Upper lobe of left lung (tissue), 6 donors: ENCODE measurements at regions not wholly inside any gene's neighbourhood (a gene's known extent, or its start where the extent isn't known, plus 50 kb on each side); places are given as distances from the start of the nearest gene placed in this dataset.

Source experiments
- ATAC-seq, 2 donors: fragments of 200-7000 bp; cut with Tn5 transposase; one replicate each; pipeline ENCODE4 v1.9.1; 2022; ENCODE audit warnings: mild to moderate bottlenecking in 2 of 2, moderate library complexity in 2 of 2; ENCODE audit not compliant: low FRiP score in 2 of 2
- DNase-seq, 2 donors: peaks; one replicate each; pipeline ENCODE4 v3.0.0-alpha.2; 2019 to 2020
- H3K27ac ChIP-seq, 4 donors: fragments of 200-600 bp; sonication (generic); one replicate each; pipeline ENCODE4 v1.5.1; 2016 to 2019
- H3K27me3 ChIP-seq, 4 donors: fragments of 200-600 bp; sonication (generic); one replicate each; pipeline ENCODE4 v1.5.1; 2017 to 2019
- H3K36me3 ChIP-seq, 4 donors: fragments of 200-600 bp; sonication (generic); one replicate each; pipeline ENCODE4 v1.5.1; 2016 to 2019
- H3K4me1 ChIP-seq, 4 donors: fragments of 200-600 bp; sonication (generic); one replicate each; pipeline ENCODE4 v1.5.1; 2018 to 2019
- H3K4me3 ChIP-seq, 4 donors: fragments of 200-600 bp; sonication (generic); one replicate each; pipeline ENCODE4 v1.5.1; 2017 to 2019; ENCODE audit warnings: mild to moderate bottlenecking in 2 of 4, moderate library complexity in 1 of 4
- H3K9me3 ChIP-seq, 4 donors: fragments of 200-600 bp; sonication (generic); one replicate each; pipeline ENCODE4 v1.5.1; 2018 to 2019
- CTCF ChIP-seq, 6 experiments: fragments of 450-650 bp in 4 of 6; fragments of 200-600 bp in 2 of 6; sonication (generic) in 2 of 6; IDR thresholded peaks; one replicate each; pipeline ENCODE4 v1.5.1; 2016 to 2019; ENCODE audit warnings: antibody characterized with exemption in 6 of 6
- EP300 ChIP-seq, 4 donors: sonication (generic); formaldehyde crosslinking; IDR thresholded peaks; one replicate each; pipeline ENCODE4 v1.5.1; 2017; ENCODE audit warnings: antibody characterized with exemption in 4 of 4, control low read depth in 2 of 4
- POLR2A ChIP-seq, 4 donors: fragments of 450-650 bp; IDR thresholded peaks; one replicate each; pipeline ENCODE4 v1.5.1; 2016 to 2017; ENCODE audit warnings: antibody characterized with exemption in 4 of 4, mild to moderate bottlenecking in 2 of 4
- POLR2AphosphoS5 ChIP-seq, 2 donors: sonication (generic); formaldehyde crosslinking; IDR thresholded peaks; one replicate each; pipeline ENCODE4 v1.5.1; 2017; ENCODE audit warnings: antibody characterized with exemption in 2 of 2
- WGBS, 2 donors: methylation state at CpG; one replicate each; pipeline ENCODE4 v1.1.5; 2017 to 2018; 5-methylcytosine and 5-hydroxymethylcytosine counted together
- donor health status: DM: no; HTN: no; CAD: no; lungs with moderate emphysema.
- donor health status: DM: no; HTN: yes; CAD: no; lungs with severe emphysema.

- DNase-seq, result no peak
- WGBS, 2 donors, result 86 to 87% methylated on average over 4 of the region's 4 CpGs
- no peak for ATAC-seq
- Histone ChIP-seq H3K4me1 (no peaks in the 10 kb centered on the region), H3K9me3 (no peaks in the 10 kb centered on the region), H3K27me3 (no peaks in the 10 kb centered on the region), H3K36me3 (no peaks in the 10 kb centered on the region), H3K4me3 (no peak overlapping the region), H3K27ac (no peak overlapping the region)
- no peak for TF ChIP-seq CTCF (IDR thresholded peaks at IDR 0.05)
- TF ChIP-seq POLR2A (IDR thresholded peaks at IDR 0.05), result no peak
- no peak for TF ChIP-seq EP300 (IDR thresholded peaks at IDR 0.05)
Measured at GRCh38 chr12:30500532-30500931, 195.1 kb downstream of the IPO8 start.

- no peak overlapping the region for H3K4me3 ChIP-seq
- ATAC-seq (no peak), DNase-seq (peak in 1 of 2 donors; percentile 31)
- H3K9me3 ChIP-seq, result no peaks in the 10 kb centered on the region
- TF ChIP-seq POLR2AphosphoS5 (IDR thresholded peaks at IDR 0.05) (no peak), POLR2A (IDR thresholded peaks at IDR 0.05) (no peak), EP300 (IDR thresholded peaks at IDR 0.05) (no peak), CTCF (IDR thresholded peaks at IDR 0.05) (no peak)
- H3K27ac ChIP-seq, result no peak overlapping the region
- no peaks in the 10 kb centered on the region for H3K36me3 ChIP-seq
- H3K4me1 ChIP-seq, result no peaks in the 10 kb centered on the region
- 90 to 93% methylated on average over 14 of the region's 14 CpGs for WGBS, 2 donors
- H3K27me3 ChIP-seq, result no peaks in the 10 kb centered on the region
Measured at GRCh38 chr12:30485230-30485890, 210.3 kb downstream of the IPO8 start.

GRCh38 chr12:30484658-30485057, 211.0 kb downstream of the IPO8 start:
- no peak for ATAC-seq
- TF ChIP-seq CTCF (IDR thresholded peaks at IDR 0.05), result no peak
- no peak for TF ChIP-seq EP300 (IDR thresholded peaks at IDR 0.05)
- no peak for TF ChIP-seq POLR2A (IDR thresholded peaks at IDR 0.05)
- no peak for TF ChIP-seq POLR2AphosphoS5 (IDR thresholded peaks at IDR 0.05)
- WGBS, 2 donors, result 72 to 80% methylated on average over 5 of the region's 5 CpGs

GRCh38 chr12:30482650-30483049, 213.0 kb downstream of the IPO8 start:
- no peak for TF ChIP-seq POLR2A (IDR thresholded peaks at IDR 0.05)
- TF ChIP-seq EP300 (IDR thresholded peaks at IDR 0.05), result no peak
- no peak for TF ChIP-seq CTCF (IDR thresholded peaks at IDR 0.05)
- TF ChIP-seq POLR2AphosphoS5 (IDR thresholded peaks at IDR 0.05), result no peak
- H3K27me3 ChIP-seq, result no peaks in the 10 kb centered on the region
- H3K4me1 ChIP-seq, result no peaks in the 10 kb centered on the region
- H3K27ac ChIP-seq, result no peak overlapping the region
- H3K9me3 ChIP-seq, result no peaks in the 10 kb centered on the region
- H3K36me3 ChIP-seq, result no peaks in the 10 kb centered on the region
- 85 to 97% methylated on average over 1 of the region's 1 CpG for WGBS, 2 donors
- ATAC-seq, result no peak
- H3K4me3 ChIP-seq, result no peak overlapping the region
- no peak for DNase-seq

More at GRCh38 chr12:30484658-30485057, 211.0 kb downstream of the IPO8 start:
- H3K4me1 ChIP-seq, result no peaks in the 10 kb centered on the region
- no peak overlapping the region for H3K4me3 ChIP-seq
- no peak overlapping the region for H3K27ac ChIP-seq
- no peaks in the 10 kb centered on the region for H3K9me3 ChIP-seq
- no peaks in the 10 kb centered on the region for H3K36me3 ChIP-seq
- no peaks in the 10 kb centered on the region for H3K27me3 ChIP-seq
- DNase-seq, result no peak

GRCh38 chr12:30473274-30473673, 222.4 kb downstream of the IPO8 start:
- WGBS, 2 donors, result 45 to 75% methylated on average over 2 of the region's 2 CpGs
- no peak for DNase-seq

More at GRCh38 chr12:30473274-30473673, 222.4 kb downstream of the IPO8 start:
- no peaks in the 10 kb centered on the region for H3K27me3 ChIP-seq
- H3K27ac ChIP-seq, result no peak overlapping the region
- peaks cover 0 to 3% (median 0%) of the 10 kb centered on the region in 4 donors for H3K9me3 ChIP-seq
- H3K4me3 ChIP-seq, result no peak overlapping the region
- H3K4me1 ChIP-seq, result no peaks in the 10 kb centered on the region
- H3K36me3 ChIP-seq, result no peaks in the 10 kb centered on the region
- no peak for ATAC-seq
- TF ChIP-seq CTCF (IDR thresholded peaks at IDR 0.05), result no peak
- TF ChIP-seq POLR2AphosphoS5 (IDR thresholded peaks at IDR 0.05), result no peak
- TF ChIP-seq EP300 (IDR thresholded peaks at IDR 0.05), result no peak
- no peak for TF ChIP-seq POLR2A (IDR thresholded peaks at IDR 0.05)
